Stimulated activated CD8-positive, alpha-beta memory T cell treated with anti-CD3 and anti-CD28 coated beads, Interleukin-12 subunit alpha, Interleukin-12 subunit beta, amount 100 ng/mL, for 4 hours (primary cell): ENCODE measurements at regions not wholly inside any gene's neighbourhood (a gene's known extent, or its start where the extent isn't known, plus 50 kb on each side); places are given as distances from the start of the nearest gene placed in this dataset.
"Not testable (repeated sequence)": the region's sequence is repeated elsewhere in the genome, so short reads cannot be mapped to it uniquely, and the experiment has no call there.

Experiments used
- DNase-seq: peaks from one replicate; pipeline ENCODE4 v3.0.0-alpha.2; 2020; ENCODE audit warnings: low read depth

DNA sequence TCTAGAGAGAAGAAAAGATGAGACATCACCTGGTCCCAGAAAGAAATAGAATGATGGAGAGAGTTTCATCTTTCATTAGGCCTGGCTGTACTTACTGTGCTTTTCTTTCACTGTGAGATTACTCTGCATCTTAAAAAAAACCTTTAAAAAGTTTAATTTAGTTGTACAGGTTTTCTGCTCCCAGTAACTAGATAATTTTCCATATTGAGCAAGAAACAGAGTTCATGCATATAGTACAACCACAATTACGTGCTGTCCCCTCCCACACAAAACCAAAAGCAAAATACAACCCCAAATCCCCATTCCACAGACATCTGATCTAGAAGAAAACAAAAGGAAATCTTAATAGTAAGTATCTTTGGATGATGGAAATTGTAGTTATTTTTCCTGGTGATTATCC, 371.2 kb downstream of the SH2D1A start:
- DNase-seq: no peak

DNA sequence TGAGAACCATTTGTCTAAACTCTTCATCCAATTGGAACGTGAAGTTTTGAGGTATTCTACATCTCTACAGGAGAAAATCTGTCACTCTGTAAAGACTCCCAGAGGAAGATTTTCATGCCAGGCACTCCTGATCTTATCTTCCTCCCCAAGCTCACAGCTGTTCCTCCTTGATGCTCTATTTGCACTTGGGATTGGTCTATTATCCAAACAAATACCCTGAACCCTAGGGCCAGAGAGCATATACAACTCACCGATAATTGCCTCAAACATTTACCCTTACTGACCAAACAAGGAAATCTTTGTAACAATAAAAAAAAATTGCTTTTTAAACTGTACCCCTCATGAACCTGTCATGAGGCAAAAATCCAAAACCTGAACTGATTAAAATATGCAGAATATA, 372.7 kb downstream of the SH2D1A start:
- no peak for DNase-seq

- no peak for DNase-seq
Measured at GRCh38 chrX:124720532-124720931, 374.2 kb downstream of the SH2D1A start.

DNA sequence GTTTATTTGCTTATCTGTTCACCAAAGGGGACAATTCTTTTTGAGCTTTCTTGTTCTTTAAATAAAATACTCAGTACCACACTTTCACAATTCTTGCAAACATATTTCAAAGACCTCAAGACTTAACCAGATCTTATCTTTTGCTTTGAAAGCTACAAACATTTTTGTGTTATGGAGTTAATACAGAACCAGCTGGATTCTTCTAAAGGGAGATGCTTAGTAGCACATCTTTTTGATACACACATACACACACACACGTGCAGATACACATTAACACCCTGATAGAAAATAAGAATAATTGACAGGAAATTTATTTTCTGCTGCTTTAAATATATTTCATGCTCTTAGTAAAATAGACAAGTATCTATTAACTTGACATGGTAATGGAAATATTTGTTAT, 379.1 kb downstream of the SH2D1A start:
- no peak for DNase-seq

DNA sequence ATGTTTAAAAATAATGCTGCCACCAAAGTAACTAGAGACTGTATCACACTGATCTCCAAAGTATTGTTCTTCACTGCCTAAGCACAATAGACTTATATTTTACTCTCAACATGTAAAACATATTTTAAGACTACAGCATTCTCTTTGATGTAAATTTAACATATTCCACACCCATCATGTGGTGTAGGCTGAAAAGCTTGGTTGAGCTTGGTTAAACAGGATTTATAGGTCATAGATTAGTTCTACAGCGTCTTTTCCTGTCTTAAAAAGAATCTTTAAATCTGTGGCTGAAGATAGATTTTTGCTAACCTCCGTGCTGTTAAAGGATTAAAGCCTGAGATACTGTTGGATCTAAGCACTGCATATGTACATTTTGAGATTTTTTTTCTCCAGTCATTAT, 379.9 kb downstream of the SH2D1A start:
- no peak for DNase-seq

DNA sequence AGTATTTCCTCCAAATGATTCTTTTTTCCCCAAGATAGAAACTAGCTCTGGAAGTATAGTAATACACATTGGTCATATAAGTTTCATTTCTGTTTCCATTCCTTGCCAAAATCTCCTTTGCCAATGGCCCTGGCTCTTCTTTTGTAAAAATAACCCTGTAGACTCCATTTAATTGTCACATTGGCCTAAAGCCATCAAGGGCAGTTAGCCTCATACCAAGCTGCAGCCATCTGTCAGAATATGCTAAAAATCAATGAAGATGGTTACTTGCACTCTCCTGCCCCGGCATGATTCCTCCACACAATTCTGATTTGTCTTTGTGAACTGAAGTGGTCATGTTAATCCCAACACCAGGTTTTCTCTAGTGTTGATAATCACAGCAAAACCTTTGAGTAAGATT, 380.5 kb downstream of the SH2D1A start:
- no peak for DNase-seq

DNA sequence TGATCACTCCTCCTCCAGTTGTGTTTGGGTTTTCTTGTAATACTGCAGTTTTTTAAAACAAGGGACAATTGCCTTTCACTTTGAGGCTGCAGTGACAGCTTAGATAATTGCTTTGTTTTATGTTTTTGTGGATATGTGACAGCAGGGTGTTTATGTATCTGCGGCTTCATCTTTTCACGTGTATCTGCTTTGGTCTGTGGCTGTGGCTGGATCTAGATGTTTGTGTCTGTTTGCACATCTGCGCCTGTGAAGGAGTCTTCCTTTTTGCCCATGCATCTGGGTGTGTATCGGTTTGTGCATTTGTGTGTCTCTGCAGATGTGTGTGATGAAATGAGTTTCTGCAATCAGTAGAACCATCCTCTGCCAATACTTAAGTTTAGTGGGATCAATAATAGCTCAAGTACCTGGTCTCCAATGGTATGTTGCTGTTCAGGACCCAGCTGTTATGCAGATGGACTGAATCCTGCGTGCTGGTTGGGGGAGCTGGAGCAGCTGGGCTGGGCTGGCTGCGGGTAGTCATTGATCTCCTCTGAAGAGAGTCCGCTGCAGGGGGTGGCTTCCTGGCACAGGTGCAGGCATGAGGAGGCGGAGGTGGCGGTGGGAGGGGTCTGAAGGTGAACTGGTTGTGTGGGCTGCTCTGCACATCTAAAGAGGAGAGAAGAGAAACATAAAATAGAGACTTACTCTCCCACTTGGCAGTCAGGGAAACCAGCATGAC, 390.3 kb downstream of the SH2D1A start:
- peak; percentile 25 for DNase-seq

DNA sequence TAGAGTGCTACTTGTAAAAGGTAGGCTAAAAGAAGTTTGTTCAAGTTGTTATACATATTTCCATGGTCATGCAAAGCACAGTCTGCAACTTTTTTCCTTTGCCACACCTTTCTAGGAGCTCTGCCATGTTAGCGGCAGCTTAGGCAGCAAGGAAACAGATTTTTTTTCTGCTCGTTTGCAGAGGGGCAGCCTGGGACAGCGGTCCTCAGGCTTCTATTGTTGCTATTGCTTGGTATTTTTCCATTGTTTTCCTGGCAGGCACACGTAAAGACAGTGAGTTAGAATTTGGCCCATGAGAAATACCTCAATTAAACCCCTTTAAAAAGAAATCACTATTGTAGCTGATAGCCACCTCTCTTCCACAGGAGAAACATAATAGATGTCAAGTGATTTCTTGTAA, 391.4 kb downstream of the SH2D1A start:
- DNase-seq: no peak

DNA sequence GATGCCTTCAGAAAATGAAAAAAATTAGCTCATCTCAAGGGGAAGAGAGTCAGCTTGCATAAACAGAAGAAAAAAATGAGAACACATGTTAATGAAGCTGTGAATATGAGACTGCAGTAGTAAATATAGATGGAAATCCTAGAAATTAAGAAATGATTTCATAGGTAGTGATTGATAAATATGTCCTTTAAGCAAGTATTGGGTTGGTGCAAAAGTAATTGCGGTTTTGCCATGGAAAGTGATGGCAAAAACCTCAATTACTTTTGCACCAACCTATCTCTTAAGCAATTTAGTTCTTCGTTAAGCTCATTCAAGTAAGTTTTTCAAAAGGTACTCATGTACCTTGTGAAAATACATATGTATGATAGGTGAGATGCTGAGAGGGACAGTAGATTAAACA, 400.9 kb downstream of the SH2D1A start:
- DNase-seq: no peak

DNA sequence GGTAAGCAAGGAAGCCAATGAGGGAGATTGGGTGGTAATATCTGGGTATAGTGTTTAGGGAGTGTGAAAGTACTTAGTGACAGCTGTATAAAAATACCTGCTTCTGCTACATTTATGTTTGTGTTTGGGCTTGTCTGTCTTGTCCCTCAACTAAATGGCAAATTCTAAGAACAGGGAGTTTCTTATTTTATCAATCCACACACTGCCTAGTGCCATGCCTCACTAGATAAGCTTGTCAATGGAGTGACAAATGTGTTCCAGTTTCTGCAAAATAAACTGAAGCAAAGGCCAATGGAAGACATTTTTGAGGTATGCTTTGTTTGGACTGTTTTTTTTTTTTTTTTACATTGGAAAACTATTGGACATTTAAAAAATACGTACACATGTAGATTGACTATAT, 418.0 kb downstream of the SH2D1A start:
- no peak for DNase-seq

- DNase-seq: no peak
Measured at GRCh38 chrX:124769166-124769565, 422.8 kb downstream of the SH2D1A start.

- no peak for DNase-seq
Measured at GRCh38 chrX:124771292-124771691, 424.9 kb downstream of the SH2D1A start.

DNA sequence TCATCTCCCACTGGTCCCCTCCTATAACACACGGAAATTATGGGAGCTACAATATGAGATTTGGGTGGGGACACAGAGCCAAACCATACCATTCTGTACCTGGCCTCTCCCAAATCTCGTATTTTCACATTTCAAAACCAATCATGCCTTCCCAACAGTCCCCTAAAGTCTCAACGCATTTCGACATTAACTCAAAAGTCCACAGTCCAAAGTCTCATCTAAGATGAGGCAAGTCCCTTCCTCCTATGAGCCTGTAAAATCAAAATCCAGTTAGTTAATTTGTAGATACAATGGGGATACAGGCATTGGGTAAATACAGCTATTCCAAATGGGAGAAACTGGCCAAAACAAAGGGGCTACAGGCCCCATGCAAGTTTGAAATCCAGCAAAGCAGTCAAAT, 441.9 kb downstream of the SH2D1A start:
- DNase-seq: not testable (repeated sequence)

DNA sequence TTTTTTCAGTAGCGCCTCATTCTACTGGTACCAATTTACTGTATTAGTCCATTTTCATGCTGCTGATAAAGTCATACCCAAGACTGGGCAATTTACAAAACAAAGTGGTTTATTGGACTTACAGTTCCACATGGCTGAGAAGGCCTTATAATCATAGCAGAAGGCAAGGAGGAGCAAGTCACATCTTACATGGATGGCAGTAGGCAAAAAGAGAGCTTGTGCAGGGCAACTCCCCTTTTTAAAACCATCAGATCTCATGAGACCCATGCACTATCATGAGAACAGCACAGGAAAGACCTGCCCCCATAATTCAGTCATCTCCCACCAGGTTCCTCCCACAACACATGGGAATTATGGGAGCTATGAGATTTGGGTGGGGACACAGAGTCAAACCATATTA, 443.5 kb downstream of the SH2D1A start:
- DNase-seq: not testable (repeated sequence)

DNA sequence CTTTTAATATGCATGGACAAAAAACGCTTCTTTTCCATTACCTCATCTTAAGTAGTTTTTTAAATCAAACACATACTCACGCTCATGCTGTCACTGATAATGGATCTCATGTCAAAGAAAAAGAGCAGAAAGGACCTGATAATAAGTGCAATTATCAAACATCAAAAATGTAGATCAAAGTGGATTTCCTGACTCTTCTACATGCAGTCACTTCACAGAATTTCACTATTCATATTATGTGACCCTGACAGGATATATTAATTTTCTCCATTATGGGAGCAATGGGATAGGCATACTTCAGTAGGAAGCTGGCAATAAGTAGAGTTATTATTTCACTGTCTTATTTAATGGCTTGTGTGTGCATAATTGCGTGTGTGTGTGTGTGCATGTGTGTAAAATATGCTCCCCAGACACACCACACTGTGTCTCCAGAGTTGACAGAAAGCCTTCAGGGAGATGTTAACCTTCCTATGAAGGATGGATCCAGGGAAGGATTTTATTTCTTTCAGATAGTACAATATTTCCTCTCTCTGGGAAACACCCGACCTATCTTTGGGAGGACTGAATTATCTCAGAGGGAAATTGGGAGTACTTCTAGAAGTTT, 445.2 kb downstream of the SH2D1A start:
- no peak for DNase-seq

- no peak for DNase-seq
Measured at GRCh38 chrX:124796989-124797388, 450.6 kb downstream of the SH2D1A start.

GRCh38 chrX:124804962-124805361, 458.6 kb downstream of the SH2D1A start:
- no peak for DNase-seq

- DNase-seq: no peak
Measured at GRCh38 chrX:124805486-124805885, 459.1 kb downstream of the SH2D1A start.

DNA sequence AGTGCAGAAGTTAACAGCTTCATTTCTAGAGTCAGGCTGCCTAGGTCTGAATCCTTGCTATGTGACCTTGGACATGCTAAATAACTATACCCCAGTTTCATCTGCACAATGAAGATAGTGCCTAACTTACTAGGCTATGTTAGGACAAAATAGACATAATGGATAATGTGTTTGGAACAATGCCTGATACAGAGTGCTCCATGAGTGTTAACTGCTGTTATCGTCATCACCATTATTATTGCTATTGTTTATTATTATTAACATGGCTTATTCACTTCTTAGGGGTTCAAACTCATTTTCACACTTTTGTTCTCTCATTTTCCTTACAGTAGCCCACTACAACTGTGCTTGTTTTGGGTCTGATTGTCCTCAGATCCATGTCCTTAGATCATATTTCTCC, 467.7 kb downstream of the SH2D1A start:
- no peak for DNase-seq

DNA sequence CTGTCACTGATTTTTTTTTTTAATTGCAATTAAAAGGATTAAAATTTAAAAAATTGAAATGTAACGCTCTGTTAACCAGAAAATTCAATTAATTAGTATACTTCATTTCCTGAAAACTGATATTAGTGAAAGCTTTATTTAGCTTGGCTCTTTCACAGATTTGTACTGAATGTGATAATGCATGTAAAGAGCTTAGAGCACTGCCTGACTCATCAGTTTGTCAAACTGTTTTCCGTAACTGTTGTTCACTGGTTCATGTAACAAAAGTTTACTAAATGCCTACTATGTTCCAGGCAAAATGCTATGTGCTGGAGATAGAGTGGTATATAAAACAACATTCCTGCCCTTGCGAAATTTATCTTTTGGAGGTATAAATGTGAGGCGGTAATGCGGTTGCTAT, 471.7 kb downstream of the SH2D1A start:
- no peak for DNase-seq

GRCh38 chrX:124818764-124819163, 472.4 kb downstream of the SH2D1A start:
- DNase-seq: no peak

DNA sequence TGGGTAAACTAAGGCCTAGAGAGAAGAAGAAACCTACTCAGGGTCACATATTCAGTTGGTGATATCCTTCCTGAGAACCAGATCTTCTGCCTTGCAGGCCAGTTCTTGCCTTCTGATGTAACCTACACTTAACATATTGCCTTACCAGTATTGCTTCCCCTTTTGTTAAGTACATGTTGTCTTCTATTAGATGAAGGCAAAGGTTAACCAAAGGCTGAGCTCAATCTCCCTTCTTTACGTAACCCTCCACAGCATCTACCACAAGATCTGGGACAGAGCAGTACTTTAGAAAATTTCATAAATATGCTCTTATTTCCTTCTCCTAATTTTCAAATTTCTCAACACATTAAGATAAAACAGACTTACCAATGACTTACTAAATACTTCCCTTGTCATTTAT, 474.4 kb downstream of the SH2D1A start:
- DNase-seq: no peak

DNA sequence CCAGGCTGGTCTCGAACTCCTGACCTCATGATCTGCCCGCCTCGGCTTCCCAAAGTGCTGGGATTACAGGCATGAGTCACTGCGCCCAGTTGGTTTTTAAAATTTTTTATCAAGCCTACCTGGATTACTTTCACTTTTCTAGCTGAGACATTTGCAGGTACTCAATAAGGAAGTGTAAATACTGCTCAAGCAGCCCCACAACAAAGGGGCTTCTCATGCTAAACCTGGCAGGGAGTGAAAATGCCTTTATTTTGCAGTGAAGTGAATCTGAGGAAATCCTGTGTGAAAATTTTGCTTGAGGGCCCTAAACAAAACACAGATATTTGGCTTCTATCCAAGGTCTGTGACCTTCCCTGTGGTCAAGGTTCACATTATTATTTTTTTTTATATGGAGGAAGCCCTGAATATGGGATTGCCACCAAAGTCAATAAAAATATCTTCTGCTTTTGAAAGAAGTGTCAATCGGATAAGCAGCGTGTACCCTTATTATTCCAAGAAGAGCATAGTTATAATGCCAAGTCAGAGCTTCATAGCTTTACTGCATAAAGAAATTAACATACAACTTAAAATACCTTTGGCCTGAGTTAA, 481.0 kb downstream of the SH2D1A start:
- DNase-seq: no peak

DNA sequence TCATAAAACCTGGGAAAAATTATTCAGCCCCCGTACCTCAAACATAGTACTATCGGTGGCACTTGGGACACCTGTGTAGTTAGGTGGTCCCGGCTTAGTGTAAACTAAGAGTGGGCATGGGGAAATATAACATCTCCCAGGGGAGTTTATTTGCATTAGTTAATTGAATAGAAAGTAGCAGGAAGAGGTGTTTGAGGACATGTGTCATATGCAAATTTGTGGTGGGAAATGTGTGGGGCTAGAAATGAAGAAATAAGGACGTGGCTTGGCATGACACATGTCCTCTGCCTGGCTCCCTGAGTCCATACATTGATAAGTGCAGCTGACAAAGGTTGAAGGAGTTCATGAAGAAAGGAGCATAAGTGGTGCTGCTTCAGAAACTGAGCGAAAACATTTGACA, 483.6 kb downstream of the SH2D1A start:
- DNase-seq: no peak
